GM19239 (cell line): ENCODE measurements at regions not wholly inside any gene's neighbourhood (a gene's known extent, or its start where the extent isn't known, plus 50 kb on each side); places are given as distances from the start of the nearest gene placed in this dataset.

ENCODE experiments used
- DNase-seq: peaks from one replicate; pipeline ENCODE4 v3.0.0; 2011; ENCODE audit warnings: low spot score; ENCODE audit not compliant: insufficient read length
- FAIRE-seq: peaks from 2 replicates; lab custom pipeline; 2011; peaks lifted over from hg19 to GRCh38; lab: Jason Lieb, UNC

GRCh38 chrX:45322820-45323219, 122.1 kb upstream of the DIPK2B start:
- DNase-seq (no peak), FAIRE-seq (no peak)

- no peak for DNase-seq
- peak; percentile 23 for FAIRE-seq
These were observed 121.7 kb upstream of the DIPK2B start for GRCh38 chrX:45322382-45322781.

GRCh38 chrX:45320191-45320590, 119.5 kb upstream of the DIPK2B start:
- FAIRE-seq = no peak
- no peak for DNase-seq

- FAIRE-seq = no peak
These were observed 109.1 kb upstream of the DIPK2B start for GRCh38 chrX:45309801-45310200.

GRCh38 chrX:45309096-45309495, 108.4 kb upstream of the DIPK2B start:
- FAIRE-seq (no peak), DNase-seq (no peak)

More at GRCh38 chrX:45309801-45310200, 109.1 kb upstream of the DIPK2B start:
- no peak for DNase-seq

- DNase-seq = no peak
- no peak for FAIRE-seq
These were observed 106.1 kb upstream of the DIPK2B start for GRCh38 chrX:45306794-45307193.

- DNase-seq = no peak
These were observed 100.0 kb upstream of the DIPK2B start for GRCh38 chrX:45300638-45301037.

GRCh38 chrX:45295259-45295986, 94.7 kb upstream of the DIPK2B start:
- no peak for FAIRE-seq

More at GRCh38 chrX:45300638-45301037, 100.0 kb upstream of the DIPK2B start:
- no peak for FAIRE-seq

GRCh38 chrX:45274576-45274975, 73.9 kb upstream of the DIPK2B start:
- no peak for FAIRE-seq
- no peak for DNase-seq

More at GRCh38 chrX:45295259-45295986, 94.7 kb upstream of the DIPK2B start:
- no peak for DNase-seq

- FAIRE-seq (no peak), DNase-seq (no peak)
These were observed 66.3 kb upstream of the DIPK2B start for GRCh38 chrX:45267007-45267406.

GRCh38 chrX:45266456-45266855, 65.8 kb upstream of the DIPK2B start:
- FAIRE-seq (no peak), DNase-seq (no peak)

- FAIRE-seq (no peak), DNase-seq (no peak)
These were observed 64.2 kb upstream of the DIPK2B start for GRCh38 chrX:45264865-45265264.

GRCh38 chrX:45261471-45261870, 60.8 kb upstream of the DIPK2B start:
- FAIRE-seq (no peak), DNase-seq (no peak)

- DNase-seq = no peak
- no peak for FAIRE-seq
These were observed 60.3 kb upstream of the DIPK2B start for GRCh38 chrX:45261005-45261404.

GRCh38 chrX:45258731-45259402, 58.2 kb upstream of the DIPK2B start:
- DNase-seq = no peak
- no peak for FAIRE-seq
